IPS-NIHi7 (cell line): ENCODE measurements at regions not wholly inside any gene's neighbourhood (a gene's known extent, or its start where the extent isn't known, plus 50 kb on each side); places are given as distances from the start of the nearest gene placed in this dataset.

Source experiments
- DNase-seq: peaks from one replicate; pipeline ENCODE4 v3.0.0; 2012; ENCODE audit warnings: mixed read lengths; ENCODE audit errors: extremely low spot score

DNA sequence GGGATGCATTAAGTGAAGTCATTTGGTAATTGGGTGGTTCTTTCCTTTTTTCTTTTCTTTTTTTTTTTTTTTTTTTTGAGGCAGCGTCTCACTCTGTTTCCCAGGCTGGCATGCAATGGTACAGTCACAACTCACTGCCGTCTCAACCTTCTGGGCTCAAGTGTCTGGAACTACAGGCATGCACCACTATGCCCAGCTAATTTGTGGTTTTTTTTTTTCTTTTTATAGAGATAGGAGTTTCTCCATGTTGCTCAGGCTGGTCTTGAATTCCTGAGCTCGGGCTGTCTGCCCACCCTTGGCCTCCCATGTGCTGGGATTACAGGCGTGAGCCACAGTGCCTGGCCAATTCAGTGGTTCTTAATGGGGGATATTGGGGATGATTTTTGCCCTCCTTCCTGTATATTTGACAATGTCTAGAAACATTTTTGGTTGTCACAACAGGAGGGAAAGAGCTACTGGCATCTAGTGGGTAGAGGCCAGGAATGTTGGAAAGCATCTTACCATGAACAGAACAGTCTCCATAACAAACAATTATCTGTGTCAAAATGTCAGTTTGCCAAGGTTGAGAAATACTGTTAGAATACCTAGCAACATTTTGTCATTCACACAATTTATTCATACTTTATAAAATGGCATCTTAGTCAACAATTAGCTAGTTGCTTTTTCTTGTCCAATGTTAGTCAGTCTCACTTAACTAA, 79.4 kb upstream of the CNTN3 start:
- no peak for DNase-seq

DNA sequence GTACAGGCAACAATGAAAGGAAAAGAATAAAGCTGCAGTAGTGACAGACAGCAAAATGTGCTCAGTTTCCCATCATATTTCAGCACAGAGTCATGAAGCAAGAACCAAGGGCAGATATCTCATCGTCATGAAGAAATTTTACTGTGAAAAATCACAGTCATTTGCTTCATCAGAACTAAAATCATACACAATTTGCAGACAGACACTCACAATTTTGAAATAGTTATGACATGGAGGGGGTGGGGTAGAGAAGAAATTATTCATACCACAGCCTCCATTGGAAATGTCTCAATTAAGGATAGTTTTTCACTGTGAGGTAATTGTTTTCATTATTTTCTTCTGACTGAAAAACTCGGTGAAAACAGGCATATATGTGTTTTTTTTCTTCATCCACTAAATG, 78.8 kb upstream of the CNTN3 start:
- no peak for DNase-seq

DNA sequence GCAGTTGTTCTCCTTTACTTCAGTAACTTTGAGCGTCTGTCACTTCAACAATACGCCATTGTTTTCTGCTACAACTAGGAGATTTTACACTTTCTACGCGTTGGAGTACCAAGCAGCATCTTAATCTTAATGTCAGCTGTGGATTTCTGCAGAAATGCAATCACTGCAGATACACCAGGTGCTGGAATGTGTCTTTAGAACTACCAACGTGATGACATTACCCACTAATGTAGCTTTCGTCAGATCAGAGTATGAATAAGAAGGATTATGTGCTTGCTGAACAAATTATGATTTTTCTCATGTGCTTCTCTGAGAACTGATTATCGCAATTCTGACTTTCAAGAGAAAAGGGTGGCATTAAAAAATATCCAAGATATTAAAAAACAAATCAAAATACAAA, 77.5 kb upstream of the CNTN3 start:
- DNase-seq, result no peak

DNA sequence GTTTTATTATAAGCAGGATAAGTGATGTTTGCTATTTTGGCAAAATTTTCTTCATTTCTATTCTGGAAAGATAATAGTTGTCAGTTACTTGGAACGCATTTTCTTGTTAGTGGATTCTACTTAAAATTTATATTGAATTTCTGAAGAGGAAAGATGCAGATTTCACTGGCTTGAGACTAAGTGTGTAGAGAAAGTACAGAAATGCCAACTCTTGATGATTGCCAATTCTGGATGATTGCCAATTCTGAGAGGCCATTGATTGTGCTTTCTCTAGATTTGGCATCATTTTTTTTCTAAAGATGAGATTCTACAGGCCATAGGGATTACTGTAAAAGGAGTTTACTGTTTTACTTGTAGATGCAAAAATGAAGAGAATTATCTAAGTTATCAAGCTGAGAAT, 58.9 kb upstream of the CNTN3 start:
- no peak for DNase-seq

DNA sequence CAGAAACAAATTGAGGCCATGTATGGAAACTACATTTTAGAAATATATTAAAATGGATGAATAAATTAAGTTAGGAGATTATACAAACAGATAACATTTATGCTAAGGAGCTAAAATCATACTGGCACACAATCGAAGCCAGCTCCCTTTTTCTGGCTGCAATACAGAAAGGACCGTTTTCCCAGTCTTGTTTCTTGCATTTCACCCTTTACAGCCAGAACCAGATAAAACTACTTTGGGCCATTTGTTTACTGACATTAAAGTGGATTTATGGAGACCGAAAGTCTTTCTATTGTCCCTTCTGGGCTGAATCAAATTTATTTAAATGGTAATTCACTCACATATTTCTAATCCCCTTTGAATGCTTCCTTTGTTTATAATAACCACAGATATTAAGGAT, 50.1 kb upstream of the CNTN3 start:
- no peak for DNase-seq
